ENCODE measurements at regions not wholly inside any gene's neighbourhood (a gene's known extent, or its start where the extent isn't known, plus 50 kb on each side); places are given as distances from the start of the nearest gene placed in this dataset.
"Not testable (repeated sequence)": the region's sequence is repeated elsewhere in the genome, so short reads cannot be mapped to it uniquely, and the experiment has no call there.

DNA sequence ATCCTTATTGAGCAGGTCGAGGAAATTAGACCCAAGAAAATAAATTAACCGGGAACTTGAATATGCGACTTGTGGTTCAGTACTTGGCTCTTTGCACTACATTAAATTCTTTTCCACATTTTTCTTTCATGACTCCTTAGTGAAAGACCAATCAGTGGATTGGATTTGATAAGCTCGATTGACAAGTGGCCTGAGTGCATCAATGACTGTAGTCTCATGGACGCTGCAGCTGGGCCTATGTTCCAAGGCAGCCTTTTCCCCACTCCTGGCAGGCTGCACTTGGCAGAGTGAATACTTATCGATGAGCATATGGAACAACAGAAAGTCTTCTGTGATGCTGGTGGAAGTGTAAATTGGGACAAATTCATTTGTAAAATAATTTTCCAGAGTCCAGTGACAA, 210.8 kb upstream of the EXOC2 start:
- peak; percentile 80 for DNase-seq (ENCODE audit: low read depth)

DNA sequence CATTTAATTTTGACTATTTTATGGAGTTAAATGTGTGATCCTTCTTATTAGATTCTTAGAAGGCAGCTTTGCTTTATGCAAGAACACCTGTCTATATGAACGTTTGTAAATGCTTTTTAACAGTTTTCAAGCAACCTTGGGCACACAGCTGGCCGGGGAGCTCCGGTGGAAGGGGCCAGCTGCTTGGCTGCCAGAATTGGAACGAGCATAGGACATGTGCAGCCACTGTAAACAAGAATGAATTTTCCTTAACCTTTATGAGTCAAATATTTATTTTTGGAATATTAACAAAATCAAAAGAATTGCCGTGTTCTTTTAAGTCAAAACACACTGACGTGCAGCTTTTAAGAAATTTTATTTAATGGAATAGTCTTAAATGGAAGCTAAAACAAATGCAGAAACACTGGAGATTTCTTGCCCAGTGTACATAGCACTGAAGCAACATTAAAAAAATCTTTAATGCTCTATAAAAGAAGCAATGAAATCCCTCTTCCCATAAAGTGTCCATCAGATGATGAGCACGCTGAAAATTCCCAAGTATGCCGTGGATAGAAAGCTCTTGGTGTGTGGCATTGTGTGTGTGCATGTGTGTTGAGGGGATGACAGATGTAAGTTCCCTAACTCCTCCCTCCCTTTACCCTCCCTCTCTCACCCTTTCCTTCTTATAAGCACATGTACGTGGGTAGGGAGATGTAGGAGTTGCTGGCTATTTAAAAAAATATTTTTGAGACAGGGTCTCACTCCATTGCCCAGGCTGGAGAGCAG, 208.9 kb upstream of the EXOC2 start:
- no peak for DNase-seq (ENCODE audit: low read depth)

DNA sequence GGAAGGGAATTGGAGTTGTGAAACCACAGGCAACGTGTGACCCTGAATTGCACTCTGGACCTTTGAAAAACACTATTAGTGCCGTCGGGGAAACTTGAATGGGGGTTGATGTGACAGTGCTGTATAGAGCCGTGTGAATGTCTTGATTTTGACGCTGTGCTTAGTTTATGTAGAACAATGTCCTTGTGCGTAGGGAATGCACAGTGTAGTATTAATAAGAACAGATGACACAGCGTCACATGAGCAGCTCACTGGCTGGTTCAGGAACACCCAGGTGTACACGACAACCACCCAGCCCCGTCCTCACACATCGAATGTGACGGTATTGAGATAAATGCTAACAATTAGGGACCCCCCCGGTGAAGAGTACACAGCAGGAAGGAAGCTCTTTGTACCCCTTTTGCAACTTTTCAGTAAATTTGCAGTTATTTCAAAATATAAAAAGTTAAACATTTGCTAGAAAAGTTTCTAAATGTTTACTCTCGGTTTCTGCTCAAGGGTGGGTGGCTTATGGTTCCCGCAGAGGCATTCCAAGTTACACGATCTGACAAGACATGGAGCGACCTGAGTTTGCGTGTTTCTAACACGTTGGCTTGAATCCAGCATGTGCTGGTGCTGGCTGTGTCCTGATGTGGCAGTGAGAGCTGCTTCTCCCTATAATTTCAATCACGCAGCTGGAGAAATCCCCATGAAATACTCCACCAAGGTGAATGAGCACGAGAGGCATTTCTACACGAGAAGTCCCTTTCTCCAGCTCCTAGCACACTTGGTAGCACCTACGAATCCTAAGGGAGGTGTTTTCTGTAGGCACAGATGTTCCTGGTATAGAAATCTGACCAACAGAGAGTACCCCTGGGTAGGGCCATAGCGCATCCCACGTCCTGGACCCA, 208.0 kb upstream of the EXOC2 start:
- DNase-seq (ENCODE audit: low read depth), result no peak

DNA sequence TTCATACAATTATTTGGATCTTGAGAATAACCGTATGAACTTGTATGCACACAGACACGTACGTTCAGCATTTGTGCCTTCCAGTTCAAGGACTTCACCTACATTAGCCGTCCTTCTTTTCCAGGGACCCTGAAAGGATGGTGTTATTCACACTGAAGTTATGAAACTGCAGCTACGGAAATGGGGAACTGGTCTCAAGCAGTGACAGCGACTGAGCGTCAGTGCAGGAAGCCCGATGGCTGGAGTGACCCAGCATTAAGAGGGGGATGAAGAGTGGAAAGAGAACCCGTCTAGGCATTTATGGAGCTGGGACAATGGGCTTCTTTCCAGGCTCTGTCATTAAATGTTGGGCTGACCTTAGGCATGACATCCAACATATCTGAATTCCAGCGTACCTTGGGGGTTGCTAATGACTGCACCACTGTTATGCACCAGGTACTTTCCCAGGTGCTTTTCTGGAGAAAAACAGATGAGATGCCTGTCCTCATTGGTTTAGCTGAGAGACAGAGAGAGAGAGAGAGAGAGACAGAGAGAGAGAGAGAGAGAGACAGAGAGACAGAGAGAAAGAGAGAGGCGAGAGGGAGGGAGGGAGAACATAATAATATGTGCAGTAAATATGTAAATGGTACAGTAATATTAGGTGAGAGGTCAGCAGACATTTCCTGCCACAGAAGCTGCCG, 204.7 kb upstream of the EXOC2 start:
- DNase-seq (ENCODE audit: low read depth), result no peak

DNA sequence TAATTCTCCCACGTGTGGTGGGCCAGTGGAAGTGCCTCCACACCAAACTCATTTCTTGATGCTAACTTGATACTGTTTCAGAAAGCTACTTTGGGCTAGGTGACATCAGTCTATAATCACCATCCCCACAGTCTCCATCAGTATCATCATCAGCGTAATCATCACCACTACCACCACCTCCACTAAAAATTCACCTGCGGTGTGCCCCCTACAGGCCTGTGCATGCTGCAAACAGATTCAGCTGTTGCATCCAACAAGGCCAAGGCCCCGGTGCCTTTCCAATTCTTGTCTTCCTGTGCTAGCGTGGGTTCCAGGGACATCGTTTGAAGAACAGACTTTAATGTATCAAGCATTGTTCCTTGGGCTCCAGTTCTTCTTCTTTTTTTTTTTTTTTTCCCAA, 201.3 kb upstream of the EXOC2 start:
- DNase-seq (ENCODE audit: low read depth), result no peak

DNA sequence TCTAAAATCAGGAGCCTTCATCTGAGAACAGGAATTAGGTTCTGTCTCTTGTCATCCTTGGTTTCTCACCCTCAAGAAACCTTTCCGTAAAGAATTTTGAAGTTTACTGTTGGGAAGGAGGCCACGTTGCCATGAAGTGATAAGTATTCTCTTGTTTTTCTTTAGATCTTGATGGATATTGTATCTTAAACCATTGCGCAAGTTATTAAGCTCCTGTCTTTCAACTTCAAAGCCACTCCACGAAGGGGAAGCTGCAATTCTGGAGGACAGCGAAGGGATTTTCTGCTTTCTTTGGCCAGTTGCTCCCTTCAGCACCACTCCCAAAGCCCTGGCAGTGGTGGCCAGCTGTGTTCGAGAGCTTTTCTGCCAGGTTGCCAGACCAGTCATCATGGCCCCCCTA, 198.1 kb upstream of the EXOC2 start:
- DNase-seq (ENCODE audit: low read depth), result no peak

DNA sequence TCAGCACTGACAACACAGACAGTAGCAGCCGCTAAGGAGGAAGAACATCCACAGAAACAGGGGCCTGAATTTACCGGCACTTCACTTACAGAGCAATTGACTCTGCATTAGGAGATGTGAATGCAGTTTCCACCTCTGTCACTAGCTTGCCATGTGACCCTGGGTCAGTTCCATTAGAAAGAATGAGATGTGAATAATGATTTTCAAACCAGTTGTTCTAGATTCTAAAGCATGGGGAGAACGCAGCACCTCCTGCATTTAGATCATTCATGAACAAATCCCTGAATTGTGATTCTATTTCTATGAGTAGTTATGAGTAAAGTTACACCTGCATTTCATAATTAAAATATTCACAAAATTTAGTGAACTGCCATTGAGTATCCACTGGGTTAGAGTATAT, 197.3 kb upstream of the EXOC2 start:
- DNase-seq (ENCODE audit: low read depth), result no peak

DNA sequence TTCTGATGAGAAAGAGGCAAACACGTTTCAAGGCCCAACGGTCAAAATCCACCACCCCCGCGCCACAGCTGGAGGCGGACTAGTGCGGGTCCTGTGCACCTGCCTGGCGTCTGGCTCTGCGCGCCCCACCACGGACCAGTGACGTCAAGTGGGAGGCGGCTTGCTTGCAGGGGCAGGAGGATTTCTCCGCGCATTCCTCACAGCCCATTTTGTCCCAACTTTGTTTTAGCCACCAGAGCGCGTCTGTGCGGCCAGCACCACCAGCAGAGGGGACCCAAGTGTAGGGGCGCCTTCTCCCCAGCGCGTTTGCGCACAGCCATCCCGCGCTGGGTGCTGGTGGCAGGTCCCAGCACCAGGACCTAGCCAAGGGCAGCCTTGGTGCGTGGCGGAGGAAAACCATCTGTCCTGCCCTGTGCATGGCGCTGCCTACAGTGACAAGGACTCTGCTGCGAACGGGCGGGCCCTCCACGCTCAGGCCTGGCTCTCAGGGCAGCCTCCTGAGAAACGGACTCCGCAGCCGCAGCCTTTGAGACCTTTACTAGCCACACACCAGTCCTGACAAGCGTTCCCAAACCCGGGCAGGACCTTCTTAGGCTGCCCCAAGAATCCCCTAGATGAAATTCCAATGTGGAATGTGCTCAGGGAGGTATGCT, 194.8 kb upstream of the EXOC2 start:
- DNase-seq (ENCODE audit: low read depth), result no peak

DNA sequence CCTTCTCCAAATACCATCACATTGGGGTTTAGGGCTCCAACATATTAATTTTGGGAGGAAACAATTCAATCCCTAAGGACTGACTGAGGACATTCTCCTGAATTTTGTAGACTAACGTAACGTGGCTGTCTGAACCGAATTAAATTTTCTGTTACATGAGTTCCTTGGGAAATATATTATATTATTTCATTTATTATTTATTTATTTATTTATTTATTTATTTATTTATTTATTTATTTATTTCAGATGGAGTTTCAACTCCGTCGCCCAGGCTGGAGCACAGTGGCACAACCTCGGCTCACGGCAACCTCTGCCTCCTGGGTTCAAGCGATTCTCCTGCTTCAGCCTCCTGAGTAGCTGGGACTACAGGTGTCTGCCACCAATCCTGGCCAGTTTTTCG, 193.2 kb upstream of the EXOC2 start:
- not testable (repeated sequence) for DNase-seq (ENCODE audit: low read depth)

DNA sequence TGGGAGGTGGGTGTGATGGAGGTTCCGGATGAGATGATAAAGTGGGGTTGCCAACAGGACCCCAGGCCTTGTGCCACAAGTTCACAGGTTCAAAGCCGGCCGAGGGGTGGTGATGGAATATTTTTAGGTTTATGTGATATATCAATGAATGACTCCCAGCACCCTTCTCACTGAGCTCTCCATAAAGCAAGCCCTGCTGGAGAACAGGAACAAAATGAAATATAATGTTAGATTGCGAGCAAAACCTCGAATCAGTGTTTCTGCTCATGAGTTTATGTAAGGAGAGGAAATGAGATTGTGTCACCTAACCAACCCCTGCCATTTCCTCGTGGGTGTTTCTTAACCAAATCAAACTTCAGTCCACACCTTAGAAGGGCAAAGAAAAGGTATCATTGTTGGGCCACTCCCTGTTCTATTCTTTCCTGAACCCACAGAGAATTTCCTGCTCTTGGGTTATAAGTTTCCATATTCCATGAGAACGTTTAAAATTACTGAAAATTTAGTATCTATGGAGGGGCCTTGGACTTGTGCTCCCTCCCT, 192.2 kb upstream of the EXOC2 start:
- no peak for DNase-seq (ENCODE audit: low read depth)

DNA sequence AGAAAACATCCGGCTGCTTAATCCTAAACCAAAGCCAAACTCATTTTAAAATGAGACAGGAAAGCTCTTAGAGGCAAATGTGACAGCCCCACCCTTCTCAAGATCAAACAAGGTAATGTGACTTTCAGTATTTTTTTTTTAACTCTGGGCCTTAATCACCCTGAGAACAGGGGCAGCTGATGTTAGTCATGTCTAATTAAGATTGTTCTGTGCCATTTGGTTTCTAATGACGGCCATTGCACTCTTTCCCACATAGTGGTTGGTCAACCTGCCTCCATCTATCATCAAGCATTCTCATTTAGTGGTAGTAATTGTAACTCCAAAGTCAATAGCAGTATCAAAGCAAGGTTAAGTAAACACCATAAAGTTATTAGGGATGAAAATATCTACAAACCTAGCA, 191.6 kb upstream of the EXOC2 start:
- no peak for DNase-seq (ENCODE audit: low read depth)

DNA sequence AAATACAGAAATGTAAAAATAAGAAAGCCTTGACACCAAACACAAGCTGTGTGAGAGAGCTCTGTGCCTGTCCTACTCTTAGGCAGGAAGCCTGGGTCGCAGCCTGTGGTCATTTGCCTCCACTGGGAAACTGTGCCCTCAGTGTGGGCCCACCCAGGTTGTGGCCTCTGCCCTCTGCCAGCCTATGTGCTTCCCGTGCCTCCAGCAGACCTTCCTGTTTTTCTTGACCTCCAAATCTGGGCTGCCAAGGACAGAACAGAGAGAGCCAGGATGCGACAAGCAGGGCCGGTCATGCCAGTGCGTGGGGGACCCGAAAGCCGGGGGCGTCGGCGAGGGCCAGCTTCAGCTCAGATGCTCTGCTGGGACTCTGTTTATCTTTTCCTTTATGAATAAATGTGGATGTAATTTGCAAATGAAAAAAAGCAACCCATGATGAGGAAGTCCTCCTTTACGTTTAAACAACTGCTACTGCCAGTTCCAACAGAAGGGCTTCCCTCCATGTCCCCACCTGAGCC, 189.2 kb upstream of the EXOC2 start:
- no peak for DNase-seq (ENCODE audit: low read depth)

DNA sequence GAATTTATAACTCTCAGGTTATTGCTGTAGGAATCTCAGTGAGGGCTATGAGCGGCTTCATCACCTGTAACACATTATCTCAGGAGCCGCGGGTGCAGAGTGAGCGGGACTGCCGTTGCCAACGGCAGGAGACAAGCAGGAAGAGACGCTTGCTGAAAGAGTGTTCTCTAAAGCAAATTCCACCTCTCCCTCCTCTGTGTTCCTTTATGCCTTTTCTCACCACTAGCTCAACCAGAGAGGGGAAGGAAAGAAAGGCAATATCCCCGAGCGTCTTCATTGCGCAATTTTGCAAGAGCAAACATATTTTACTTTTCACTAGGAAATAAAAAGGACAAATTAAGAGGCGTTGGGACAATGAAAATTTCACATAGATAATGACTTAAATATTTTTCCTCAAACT, 185.2 kb upstream of the EXOC2 start:
- no peak for DNase-seq (ENCODE audit: low read depth)

DNA sequence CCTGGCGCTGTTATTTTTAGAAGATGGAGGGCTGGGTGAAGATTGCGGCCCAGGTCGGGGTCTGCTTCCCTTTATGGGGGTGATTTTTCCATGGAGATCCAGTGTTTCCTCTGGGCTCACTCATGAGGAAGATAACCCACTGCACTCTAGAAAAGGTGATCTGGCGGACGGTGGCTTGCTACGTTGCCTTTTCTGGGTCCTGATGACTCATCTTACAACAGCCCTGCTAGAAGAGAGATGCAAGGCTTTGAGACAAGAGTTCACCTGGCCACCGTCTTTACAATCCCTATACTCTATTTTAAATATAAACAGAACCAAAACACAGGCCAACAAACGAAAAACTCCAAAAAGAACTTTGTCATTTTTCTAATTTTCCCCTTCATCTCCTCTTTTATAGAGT, 182.1 kb upstream of the EXOC2 start:
- no peak for DNase-seq (ENCODE audit: low read depth)

DNA sequence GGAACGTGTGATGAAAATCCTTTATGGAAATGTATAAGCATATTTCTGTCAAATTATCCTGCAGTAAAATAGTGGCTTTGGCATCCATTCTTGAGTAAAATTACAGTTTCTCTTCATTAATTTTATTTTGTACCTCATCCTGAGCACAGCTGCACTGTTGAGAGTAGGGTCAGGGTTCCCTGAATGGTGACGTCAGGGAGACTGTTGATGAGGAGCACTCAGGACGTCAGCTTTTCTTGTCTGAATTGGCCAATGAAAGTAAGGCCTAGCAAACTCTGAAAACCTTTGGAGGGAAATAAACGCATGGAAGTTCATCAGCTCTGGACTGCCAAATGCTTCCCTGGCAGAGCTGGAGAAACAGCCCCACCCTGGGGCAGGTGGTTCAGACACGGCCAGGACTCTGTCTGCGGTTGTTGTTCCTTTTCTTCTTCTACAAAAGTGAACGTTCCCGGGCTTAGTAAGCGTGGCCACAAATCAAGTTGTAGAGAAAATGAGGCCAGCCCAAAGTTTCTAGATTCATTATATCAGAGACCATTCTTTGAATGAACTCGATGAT, 179.7 kb upstream of the EXOC2 start:
- DNase-seq (ENCODE audit: low read depth), result no peak

DNA sequence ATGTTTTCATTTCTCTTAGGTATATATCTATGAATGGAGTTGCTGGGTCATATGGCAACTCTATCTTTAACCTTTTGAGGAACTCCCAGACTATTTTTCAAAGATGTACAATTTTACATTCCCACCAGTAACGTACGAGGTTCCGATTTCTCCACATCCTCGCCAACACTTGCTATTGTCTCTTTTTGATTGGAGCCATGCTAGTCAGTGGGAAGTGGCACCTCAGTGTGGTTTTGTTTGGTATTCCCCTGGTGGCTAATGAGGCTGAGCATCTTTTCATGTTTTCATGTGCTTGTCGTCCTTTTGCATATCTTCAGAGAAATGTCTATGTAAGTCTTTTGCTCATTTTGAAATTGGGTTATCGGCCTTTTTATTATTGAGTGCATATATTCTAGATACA, 178.6 kb upstream of the EXOC2 start:
- no peak for DNase-seq (ENCODE audit: low read depth)

DNA sequence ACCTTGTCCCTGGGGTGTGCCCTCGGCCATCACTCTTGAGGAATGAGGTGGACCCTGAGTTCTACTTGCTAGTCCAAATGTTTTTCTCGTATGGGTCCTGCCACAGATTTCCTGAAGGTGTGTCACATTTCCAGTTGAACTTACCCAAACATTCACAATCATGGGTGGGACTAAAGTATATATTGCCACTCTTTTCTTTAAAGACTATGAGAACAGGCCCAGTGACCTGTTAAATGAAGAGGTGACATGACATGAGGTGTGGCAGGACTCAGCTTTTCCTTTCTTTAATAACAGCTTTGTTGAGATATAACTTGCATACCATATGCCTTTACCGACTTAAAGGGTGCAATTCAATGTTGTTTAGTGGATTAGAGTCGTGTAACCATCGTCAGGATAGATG, 177.2 kb upstream of the EXOC2 start:
- no peak for DNase-seq (ENCODE audit: low read depth)

DNA sequence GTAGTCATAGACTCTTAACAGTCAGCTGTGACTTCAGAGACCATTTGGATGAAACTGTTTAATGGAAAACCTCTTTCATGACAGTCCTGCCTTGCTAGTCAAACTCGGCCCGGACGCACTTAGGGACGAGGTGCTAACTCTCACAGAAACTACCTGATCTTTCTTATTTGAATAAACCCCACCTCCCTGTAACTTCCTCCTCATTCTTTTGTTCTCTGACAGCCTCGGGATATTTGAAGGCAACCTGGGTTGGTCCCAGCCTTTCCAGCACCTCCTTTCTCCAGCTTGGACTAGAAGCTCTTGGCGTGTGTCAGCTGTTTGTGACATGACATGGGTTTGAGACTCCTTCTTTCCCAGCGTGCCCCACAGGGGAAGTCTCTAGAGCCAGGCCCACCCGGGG, 175.3 kb upstream of the EXOC2 start:
- no peak for DNase-seq (ENCODE audit: low read depth)

DNA sequence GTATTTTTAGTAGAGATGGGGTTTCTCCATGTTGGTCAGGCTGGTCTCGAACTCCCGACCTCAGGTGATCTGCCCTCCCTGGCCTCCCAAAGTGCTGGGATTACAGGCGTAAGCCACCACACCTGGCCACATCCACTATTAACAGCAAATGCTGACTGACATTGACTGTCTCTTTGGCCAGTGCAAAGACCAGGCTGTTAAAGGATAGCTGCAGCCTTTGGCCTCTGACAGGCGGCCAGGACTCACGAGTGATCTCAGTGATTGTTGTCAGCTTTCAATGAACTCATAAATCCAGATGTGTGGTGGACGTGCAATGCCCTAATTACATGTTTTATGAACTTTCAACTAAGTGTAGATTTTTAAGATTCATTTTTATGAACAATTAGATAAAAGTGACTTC, 174.4 kb upstream of the EXOC2 start:
- DNase-seq (ENCODE audit: low read depth), result no peak

DNA sequence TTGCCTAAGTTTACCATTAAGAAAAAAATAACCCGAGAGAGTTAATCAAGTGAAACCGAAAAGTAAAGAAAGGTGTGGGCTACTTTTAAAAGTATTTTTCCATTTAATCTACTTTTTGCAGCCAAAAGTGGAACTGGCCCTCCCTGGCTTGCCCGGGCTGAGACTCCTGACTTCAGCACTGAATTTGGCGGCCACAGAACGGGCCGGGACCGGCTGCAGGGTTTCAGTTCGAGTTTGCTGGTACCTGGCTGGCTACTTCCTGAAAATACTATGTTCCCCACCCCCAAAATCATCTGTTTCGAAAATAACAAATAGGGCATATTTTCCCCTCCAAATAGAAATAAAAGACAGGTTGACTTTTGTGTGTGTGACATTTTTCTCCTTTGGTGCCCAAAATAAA, 173.4 kb upstream of the EXOC2 start:
- DNase-seq (ENCODE audit: low read depth), result no peak

DNA sequence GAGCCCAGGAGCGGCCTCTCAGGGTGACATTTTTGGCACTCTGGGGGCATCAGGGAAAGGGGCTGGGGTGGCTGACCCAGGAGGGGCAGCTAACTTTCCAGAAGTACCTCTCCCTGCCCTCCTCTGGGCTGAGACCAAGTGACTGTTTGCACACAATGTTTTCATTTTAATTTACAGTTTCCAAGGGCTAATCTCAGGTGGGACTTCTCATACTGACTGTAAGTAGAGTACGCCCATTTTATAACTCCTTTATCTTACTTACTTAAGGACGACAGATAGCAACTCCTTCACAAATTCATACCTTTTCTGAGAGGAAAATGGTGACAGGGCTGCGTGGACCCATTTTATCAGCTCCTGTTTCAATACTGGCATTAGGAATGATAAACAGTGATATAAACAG, 172.9 kb upstream of the EXOC2 start:
- no peak for DNase-seq (ENCODE audit: low read depth)

Data from M059J (cell line).